Ascending aorta (tissue), 2 donors: ENCODE measurements at regions not wholly inside any gene's neighbourhood (a gene's known extent, or its start where the extent isn't known, plus 50 kb on each side); places are given as distances from the start of the nearest gene placed in this dataset.

Experiments used
- DNase-seq, 2 donors: peaks; one replicate each; pipeline ENCODE4 v3.0.0-alpha.2; 2019; ENCODE audit warnings: low spot score in 2 of 2
- H3K27ac ChIP-seq, 2 donors: fragments of 200-600 bp; sonication (generic); one replicate each; pipeline ENCODE4 v1.5.1; 2016 to 2017; ENCODE audit warnings: mild to moderate bottlenecking in 1 of 2
- H3K27me3 ChIP-seq: fragments of 200-600 bp; sonication (generic); one replicate; pipeline ENCODE4 v1.5.1; 2017
- H3K36me3 ChIP-seq, 2 donors: fragments of 200-600 bp; sonication (generic); one replicate each; pipeline ENCODE4 v1.5.1; 2016
- H3K4me1 ChIP-seq, 2 donors: fragments of 200-600 bp; sonication (generic); one replicate each; pipeline ENCODE4 v1.5.1; 2016 to 2017; ENCODE audit warnings: mild to moderate bottlenecking in 1 of 2
- H3K4me3 ChIP-seq, 2 donors: fragments of 200-600 bp; sonication (generic); one replicate each; pipeline ENCODE4 v1.5.1; 2016 to 2017; ENCODE audit warnings: mild to moderate bottlenecking in 1 of 2
- H3K9me3 ChIP-seq, 2 donors: fragments of 200-600 bp; sonication (generic); one replicate each; pipeline ENCODE4 v1.5.1; 2016
- CTCF ChIP-seq, 3 experiments: fragments of 200-600 bp in 2 of 3; fragments of 450-650 bp in 1 of 3; sonication (generic) in 2 of 3; IDR thresholded peaks; one replicate each; pipeline ENCODE4 v1.5.1; 2016 to 2019; ENCODE audit warnings: antibody characterized with exemption in 3 of 3, mild to moderate bottlenecking in 1 of 3, moderate library complexity in 1 of 3
- intact Hi-C: fragments of 100-400 bp; cut with DNase I; formaldehyde crosslinking; loops from one replicate; pipeline ENCODE4 v1.15.1; 2023

GRCh38 chrX:109936114-109936513 lies 66.8 kb upstream of the TMEM164 start:
- no peak overlapping the region for H3K4me3 ChIP-seq
- H3K27me3 ChIP-seq, result no peaks in the 10 kb centered on the region
- no peak for DNase-seq
- H3K9me3 ChIP-seq, result no peaks in the 10 kb centered on the region
- TF ChIP-seq CTCF (IDR thresholded peaks at IDR 0.05), result no peak
- intact Hi-C loops, result no loop called here
- no peak overlapping the region for H3K27ac ChIP-seq
- H3K36me3 ChIP-seq, result no peaks in the 10 kb centered on the region
- H3K4me1 ChIP-seq, result no peaks in the 10 kb centered on the region

GRCh38 chrX:109936598-109936997 lies 66.3 kb upstream of the TMEM164 start:
- intact Hi-C loops, result no loop called here
- DNase-seq, result no peak
- no peak for TF ChIP-seq CTCF (IDR thresholded peaks at IDR 0.05)
- no peaks in the 10 kb centered on the region for H3K9me3 ChIP-seq
- H3K36me3 ChIP-seq, result no peaks in the 10 kb centered on the region
- H3K27ac ChIP-seq, result no peak overlapping the region
- no peak overlapping the region for H3K4me3 ChIP-seq
- no peaks in the 10 kb centered on the region for H3K4me1 ChIP-seq
- no peaks in the 10 kb centered on the region for H3K27me3 ChIP-seq

- intact Hi-C loops, result no loop called here
- no peaks in the 10 kb centered on the region for H3K4me1 ChIP-seq
- no peak for TF ChIP-seq CTCF (IDR thresholded peaks at IDR 0.05)
- no peak for DNase-seq
- no peak overlapping the region for H3K27ac ChIP-seq
- no peaks in the 10 kb centered on the region for H3K27me3 ChIP-seq
- H3K4me3 ChIP-seq, result no peak overlapping the region
- no peaks in the 10 kb centered on the region for H3K36me3 ChIP-seq
- H3K9me3 ChIP-seq, result no peaks in the 10 kb centered on the region
Measured at GRCh38 chrX:109939498-109939897, 63.4 kb upstream of the TMEM164 start.

GRCh38 chrX:109940411-109940810 lies 62.5 kb upstream of the TMEM164 start:
- H3K4me3 ChIP-seq, result no peak overlapping the region
- no peak for TF ChIP-seq CTCF (IDR thresholded peaks at IDR 0.05)

GRCh38 chrX:109943092-109943739 lies 59.7 kb upstream of the TMEM164 start:
- intact Hi-C loops, result no loop called here
- no peaks in the 10 kb centered on the region for H3K27me3 ChIP-seq

More at GRCh38 chrX:109940411-109940810, 62.5 kb upstream of the TMEM164 start:
- intact Hi-C loops, result no loop called here
- Histone ChIP-seq H3K9me3 (no peaks in the 10 kb centered on the region), H3K36me3 (no peaks in the 10 kb centered on the region), H3K27ac (no peak overlapping the region), H3K4me1 (no peaks in the 10 kb centered on the region), H3K27me3 (no peaks in the 10 kb centered on the region)
- no peak for DNase-seq

More at GRCh38 chrX:109943092-109943739, 59.7 kb upstream of the TMEM164 start:
- H3K4me3 ChIP-seq, result no peak overlapping the region
- H3K27ac ChIP-seq, result no peak overlapping the region
- H3K36me3 ChIP-seq, result no peaks in the 10 kb centered on the region
- H3K9me3 ChIP-seq, result no peaks in the 10 kb centered on the region
- no peak for DNase-seq
- no peaks in the 10 kb centered on the region for H3K4me1 ChIP-seq
- no peak for TF ChIP-seq CTCF (IDR thresholded peaks at IDR 0.05)
